ENCODE measurements at regions not wholly inside any gene's neighbourhood (a gene's known extent, or its start where the extent isn't known, plus 50 kb on each side); places are given as distances from the start of the nearest gene placed in this dataset.
"Not testable (repeated sequence)": the region's sequence is repeated elsewhere in the genome, so short reads cannot be mapped to it uniquely, and the experiment has no call there.

GRCh38 chr1:99407018-99407417, 142.7 kb downstream of the PLPPR4 start:
- no peak for DNase-seq (ENCODE audit: low read depth)
- no peak for TF ChIP-seq CTCF (IDR thresholded peaks at IDR 0.05; ENCODE audit: insufficient read depth, low read depth, low read length, missing control alignments)

GRCh38 chr1:99424087-99424486, 159.8 kb downstream of the PLPPR4 start:
- DNase-seq (ENCODE audit: low read depth) = no peak
- no peak for TF ChIP-seq CTCF (IDR thresholded peaks at IDR 0.05; ENCODE audit: insufficient read depth, low read depth, low read length, missing control alignments)
- no peak overlapping the region for H3K4me3 ChIP-seq (ENCODE audit: low read depth, low read length)

More at GRCh38 chr1:99407018-99407417, 142.7 kb downstream of the PLPPR4 start:
- no peak overlapping the region for H3K4me3 ChIP-seq (ENCODE audit: low read depth, low read length)

DNA sequence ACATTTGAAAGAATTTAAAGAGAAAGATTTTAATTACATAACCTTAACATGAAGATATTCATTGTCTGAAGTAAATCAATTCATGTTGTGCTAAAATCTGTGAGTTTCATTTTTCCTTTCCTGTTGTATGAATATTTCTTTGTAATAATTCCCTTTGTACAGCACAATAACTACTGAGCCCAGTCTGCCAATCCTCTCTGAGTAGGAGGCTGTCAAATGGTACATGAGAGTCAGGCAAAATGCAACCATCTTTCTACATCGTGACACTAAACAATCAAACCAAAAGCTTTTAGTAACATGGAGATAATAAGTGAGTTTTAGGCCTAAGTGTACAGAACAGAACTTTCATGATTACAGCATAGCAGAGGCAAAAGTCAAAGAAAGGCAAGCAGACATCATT, 165.5 kb downstream of the PLPPR4 start:
- DNase-seq (ENCODE audit: low read depth) = no peak
- TF ChIP-seq CTCF (IDR thresholded peaks at IDR 0.05; ENCODE audit: insufficient read depth, low read depth, low read length, missing control alignments) = no peak
- no peak overlapping the region for H3K4me3 ChIP-seq (ENCODE audit: low read depth, low read length)

DNA sequence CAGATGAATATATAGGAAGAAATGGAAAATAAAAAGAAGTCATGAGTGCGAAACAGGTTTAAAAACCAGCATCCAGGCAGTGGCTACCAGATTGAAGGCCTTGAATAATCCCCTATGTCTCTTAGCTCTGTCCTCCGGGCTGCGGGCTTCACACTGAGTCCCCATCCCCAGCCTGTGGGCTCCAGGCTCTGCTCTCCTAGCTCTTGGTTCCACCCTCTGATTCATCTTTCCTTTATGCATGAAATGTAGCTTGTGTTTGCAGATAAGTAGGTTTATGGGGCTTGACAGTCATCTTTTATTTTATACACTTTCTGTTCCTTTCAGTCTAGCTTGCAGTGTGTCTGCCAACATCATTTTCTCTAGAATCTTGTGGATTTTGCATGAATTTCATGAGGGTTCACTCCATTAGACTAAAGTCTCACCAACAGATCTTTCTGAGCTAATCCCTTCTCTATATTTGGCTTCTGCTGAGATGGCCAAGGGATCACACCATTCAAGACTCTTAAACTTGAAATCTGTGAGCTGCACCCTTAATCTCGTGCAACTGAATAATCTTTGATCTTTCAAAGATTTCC, 174.5 kb downstream of the PLPPR4 start:
- TF ChIP-seq CTCF (IDR thresholded peaks at IDR 0.05; ENCODE audit: insufficient read depth, low read depth, low read length, missing control alignments) = no peak
- H3K4me3 ChIP-seq (ENCODE audit: low read depth, low read length) = no peak overlapping the region
- DNase-seq (ENCODE audit: low read depth) = no peak

DNA sequence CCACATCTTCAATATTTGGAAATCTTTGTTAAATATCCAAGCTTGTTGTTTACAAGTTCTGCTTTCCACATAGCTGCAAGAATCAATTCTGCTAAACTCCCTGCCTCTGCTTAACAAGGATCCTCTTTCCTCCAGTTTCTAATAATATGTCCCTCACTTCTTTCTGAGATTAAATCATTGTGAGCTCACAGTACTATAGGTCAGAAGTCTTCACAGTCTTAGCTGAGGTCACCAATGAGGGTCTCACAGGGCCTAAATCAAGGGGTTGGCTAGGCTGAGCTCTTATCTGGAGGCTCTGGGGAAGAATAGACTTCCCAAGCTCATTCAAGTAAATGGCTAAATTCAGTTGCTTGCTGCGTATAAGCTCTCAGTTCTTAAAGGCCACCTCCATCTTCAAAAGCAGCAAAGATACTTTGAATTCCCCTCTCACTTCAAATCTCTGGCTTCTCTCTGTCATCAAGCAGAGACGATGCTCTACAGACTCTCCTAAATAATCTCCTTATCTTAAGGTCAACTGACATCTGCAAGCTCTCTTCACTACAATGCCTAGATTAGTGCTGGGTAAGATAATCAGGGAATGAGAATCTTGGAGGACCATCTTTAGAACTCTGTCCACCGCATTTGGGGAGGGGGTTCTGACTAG, 175.3 kb downstream of the PLPPR4 start:
- DNase-seq (ENCODE audit: low read depth) = no peak
- H3K4me3 ChIP-seq (ENCODE audit: low read depth, low read length) = no peak overlapping the region
- no peak for TF ChIP-seq CTCF (IDR thresholded peaks at IDR 0.05; ENCODE audit: insufficient read depth, low read depth, low read length, missing control alignments)

GRCh38 chr1:99441299-99442095, 177.2 kb downstream of the PLPPR4 start:
- DNase-seq (ENCODE audit: low read depth) = no peak
- H3K4me3 ChIP-seq (ENCODE audit: low read depth, low read length) = no peak overlapping the region

DNA sequence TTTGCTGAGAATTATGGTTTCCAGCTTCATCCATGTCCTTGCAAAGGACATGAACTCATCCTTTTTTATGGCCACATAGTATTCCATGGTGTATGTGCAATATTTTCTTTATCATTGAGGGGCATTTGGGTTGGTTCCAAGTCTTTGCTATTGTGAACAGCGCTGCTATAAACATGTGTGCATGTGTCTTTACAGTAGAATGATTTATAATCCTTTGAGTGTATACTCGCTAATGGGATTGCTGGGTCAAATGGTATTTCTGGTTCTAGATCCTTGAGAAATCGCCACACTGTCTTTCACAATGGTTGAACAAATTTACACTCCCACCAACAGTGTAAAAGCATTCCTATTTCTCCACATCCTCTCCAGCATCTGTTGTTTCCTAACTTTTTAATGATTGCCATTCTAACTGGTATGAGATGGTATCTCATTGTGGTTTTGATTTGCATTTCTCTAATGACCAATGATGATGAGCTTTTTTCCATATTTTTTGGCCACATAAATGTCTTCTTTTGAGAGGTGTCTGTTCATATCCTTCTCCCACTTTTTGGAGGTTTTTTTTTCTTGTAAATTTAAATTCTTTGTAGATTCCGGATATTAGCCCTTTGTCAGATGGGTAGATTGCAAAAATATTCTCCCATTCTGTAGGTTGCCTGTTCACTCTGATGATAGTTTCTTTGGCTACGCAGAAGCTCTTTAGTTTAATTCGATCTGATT, 180.1 kb downstream of the PLPPR4 start:
- DNase-seq (ENCODE audit: low read depth); H3K4me3 ChIP-seq (ENCODE audit: low read depth, low read length): not testable (repeated sequence)

More at GRCh38 chr1:99441299-99442095, 177.2 kb downstream of the PLPPR4 start:
- no peak for TF ChIP-seq CTCF (IDR thresholded peaks at IDR 0.05; ENCODE audit: insufficient read depth, low read depth, low read length, missing control alignments)
